ENCODE measurements at regions not wholly inside any gene's neighbourhood (a gene's known extent, or its start where the extent isn't known, plus 50 kb on each side); places are given as distances from the start of the nearest gene placed in this dataset.

- no peak for DNase-seq (ENCODE audit: low read depth in 6 of 9, low spot score in 9 of 9)
- no peak overlapping the region for H3K27ac ChIP-seq (ENCODE audit: low read depth in 1 of 2, low read length in 1 of 2)
- H3K36me3 ChIP-seq (ENCODE audit: control insufficient read depth in 2 of 2, insufficient read depth in 2 of 2, low read length in 1 of 2): no peaks in the 10 kb centered on the region
- no peaks in the 10 kb centered on the region for H3K4me1 ChIP-seq (ENCODE audit: control insufficient read depth in 2 of 2, insufficient read depth in 2 of 2, low read length in 2 of 2)
- H3K9me3 ChIP-seq (ENCODE audit: control insufficient read depth in 2 of 2, insufficient read depth in 1 of 2, low read length in 1 of 2): no peaks in the 10 kb centered on the region
- H3K27me3 ChIP-seq (ENCODE audit: control insufficient read depth in 2 of 2, insufficient read depth in 1 of 2, low read length in 1 of 2): no peaks in the 10 kb centered on the region
- WGBS: 84% methylated on average over 4 of the region's 4 CpGs
- H3K4me3 ChIP-seq (ENCODE audit: low read length in 2 of 2): no peak overlapping the region
Measured at GRCh38 chr10:108852211-108852610, 1071.1 kb downstream of the XPNPEP1 start.

GRCh38 chr10:108850138-108850854 is 1073.0 kb downstream of the XPNPEP1 start:
- 93% methylated on average over 1 of the region's 1 CpG for WGBS

DNA sequence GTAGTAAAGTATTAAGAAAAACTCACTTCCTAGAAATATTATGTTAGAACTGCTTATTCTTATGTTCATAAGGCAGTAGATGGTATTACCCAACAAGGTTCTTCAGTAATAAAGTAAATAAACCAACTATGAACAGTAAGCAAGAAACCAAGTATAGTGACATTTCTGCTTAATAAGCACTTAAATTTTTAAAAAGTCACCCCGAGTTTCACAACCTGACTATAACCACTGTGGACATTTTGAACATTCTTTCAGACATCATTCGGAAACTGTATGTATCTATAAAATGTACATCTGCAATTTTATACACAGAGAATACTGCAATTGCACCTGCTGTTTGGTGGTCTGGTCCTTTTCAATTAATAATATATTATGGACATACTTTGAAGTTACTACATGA is 1073.6 kb downstream of the XPNPEP1 start:
- H3K4me3 ChIP-seq (ENCODE audit: low read length in 2 of 2): no peak overlapping the region
- H3K27me3 ChIP-seq (ENCODE audit: control insufficient read depth in 2 of 2, insufficient read depth in 1 of 2, low read length in 1 of 2): no peaks in the 10 kb centered on the region
- H3K27ac ChIP-seq (ENCODE audit: low read depth in 1 of 2, low read length in 1 of 2): no peak overlapping the region
- 89% methylated on average over 2 of the region's 2 CpGs for WGBS
- no peaks in the 10 kb centered on the region for H3K36me3 ChIP-seq (ENCODE audit: control insufficient read depth in 2 of 2, insufficient read depth in 2 of 2, low read length in 1 of 2)
- H3K9me3 ChIP-seq (ENCODE audit: control insufficient read depth in 2 of 2, insufficient read depth in 1 of 2, low read length in 1 of 2): no peaks in the 10 kb centered on the region
- DNase-seq (ENCODE audit: low read depth in 6 of 9, low spot score in 9 of 9): no peak
- H3K4me1 ChIP-seq (ENCODE audit: control insufficient read depth in 2 of 2, insufficient read depth in 2 of 2, low read length in 2 of 2): no peaks in the 10 kb centered on the region

More at GRCh38 chr10:108850138-108850854, 1073.0 kb downstream of the XPNPEP1 start:
- Histone ChIP-seq H3K9me3 (ENCODE audit: control insufficient read depth in 2 of 2, insufficient read depth in 1 of 2, low read length in 1 of 2) (no peaks in the 10 kb centered on the region), H3K4me1 (ENCODE audit: control insufficient read depth in 2 of 2, insufficient read depth in 2 of 2, low read length in 2 of 2) (no peaks in the 10 kb centered on the region), H3K27ac (ENCODE audit: low read depth in 1 of 2, low read length in 1 of 2) (no peak overlapping the region), H3K4me3 (ENCODE audit: low read length in 2 of 2) (no peak overlapping the region), H3K27me3 (ENCODE audit: control insufficient read depth in 2 of 2, insufficient read depth in 1 of 2, low read length in 1 of 2) (no peaks in the 10 kb centered on the region), H3K36me3 (ENCODE audit: control insufficient read depth in 2 of 2, insufficient read depth in 2 of 2, low read length in 1 of 2) (no peaks in the 10 kb centered on the region)
- DNase-seq (ENCODE audit: low read depth in 6 of 9, low spot score in 9 of 9): no peak

- Histone ChIP-seq H3K27ac (ENCODE audit: low read depth in 1 of 2, low read length in 1 of 2) (no peak overlapping the region), H3K4me1 (ENCODE audit: control insufficient read depth in 2 of 2, insufficient read depth in 2 of 2, low read length in 2 of 2) (no peaks in the 10 kb centered on the region)
- DNase-seq (ENCODE audit: low read depth in 6 of 9, low spot score in 9 of 9): no peak
Measured at GRCh38 chr10:108849186-108849585, 1074.1 kb downstream of the XPNPEP1 start.

DNA sequence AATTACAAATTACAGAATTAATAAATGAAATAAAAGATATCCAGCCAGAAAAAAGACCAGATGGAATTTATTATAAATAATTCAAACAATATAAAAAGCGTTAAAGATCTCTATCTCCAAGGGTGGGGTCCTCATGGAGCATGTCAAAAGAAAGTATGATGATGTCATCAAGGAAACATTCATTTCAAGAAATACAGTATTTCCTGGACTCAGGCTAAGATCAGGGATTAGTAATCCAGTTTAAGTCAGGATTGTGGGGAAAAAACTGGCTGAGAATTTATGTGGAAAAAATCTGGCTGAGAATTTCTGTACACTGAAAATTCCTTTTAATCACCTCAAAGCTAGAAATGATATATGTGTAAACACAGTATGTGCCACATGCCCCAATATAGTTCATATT is 1075.3 kb downstream of the XPNPEP1 start:
- Histone ChIP-seq H3K9me3 (ENCODE audit: control insufficient read depth in 2 of 2, insufficient read depth in 1 of 2, low read length in 1 of 2) (no peaks in the 10 kb centered on the region), H3K36me3 (ENCODE audit: control insufficient read depth in 2 of 2, insufficient read depth in 2 of 2, low read length in 1 of 2) (no peaks in the 10 kb centered on the region), H3K4me1 (ENCODE audit: control insufficient read depth in 2 of 2, insufficient read depth in 2 of 2, low read length in 2 of 2) (no peaks in the 10 kb centered on the region), H3K27me3 (ENCODE audit: control insufficient read depth in 2 of 2, insufficient read depth in 1 of 2, low read length in 1 of 2) (no peaks in the 10 kb centered on the region), H3K27ac (ENCODE audit: low read depth in 1 of 2, low read length in 1 of 2) (no peak overlapping the region), H3K4me3 (ENCODE audit: low read length in 2 of 2) (no peak overlapping the region)
- WGBS: 94% methylated on average over 1 of the region's 1 CpG
- DNase-seq (ENCODE audit: low read depth in 6 of 9, low spot score in 9 of 9): no peak

More at GRCh38 chr10:108849186-108849585, 1074.1 kb downstream of the XPNPEP1 start:
- Histone ChIP-seq H3K27me3 (ENCODE audit: control insufficient read depth in 2 of 2, insufficient read depth in 1 of 2, low read length in 1 of 2) (no peaks in the 10 kb centered on the region), H3K9me3 (ENCODE audit: control insufficient read depth in 2 of 2, insufficient read depth in 1 of 2, low read length in 1 of 2) (no peaks in the 10 kb centered on the region), H3K36me3 (ENCODE audit: control insufficient read depth in 2 of 2, insufficient read depth in 2 of 2, low read length in 1 of 2) (no peaks in the 10 kb centered on the region), H3K4me3 (ENCODE audit: low read length in 2 of 2) (no peak overlapping the region)

DNA sequence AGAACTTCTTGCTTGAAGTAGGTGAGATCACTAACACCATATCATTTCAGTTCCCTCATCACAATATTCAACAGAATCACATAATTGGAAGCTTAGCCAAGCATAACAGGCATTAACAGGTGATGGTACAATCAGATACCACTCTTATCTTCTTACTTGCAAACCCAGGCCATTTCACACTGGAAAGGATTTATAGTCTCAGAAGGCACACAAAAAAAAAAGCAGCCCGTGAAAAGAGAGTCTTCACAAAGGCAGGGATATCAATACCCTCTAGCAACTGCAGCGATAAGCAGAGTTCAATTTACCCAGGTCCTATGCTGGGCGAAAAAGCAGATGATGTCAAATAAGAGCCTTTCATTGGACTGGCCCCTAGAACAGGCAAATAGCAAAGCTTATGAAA is 1082.4 kb downstream of the XPNPEP1 start:
- DNase-seq (ENCODE audit: low read depth in 6 of 9, low spot score in 9 of 9): no peak
- no peaks in the 10 kb centered on the region for H3K4me1 ChIP-seq (ENCODE audit: control insufficient read depth in 2 of 2, insufficient read depth in 2 of 2, low read length in 2 of 2)
- WGBS: 73% methylated on average over 3 of the region's 3 CpGs
- no peaks in the 10 kb centered on the region for H3K36me3 ChIP-seq (ENCODE audit: control insufficient read depth in 2 of 2, insufficient read depth in 2 of 2, low read length in 1 of 2)
- H3K27ac ChIP-seq (ENCODE audit: low read depth in 1 of 2, low read length in 1 of 2): no peak overlapping the region
- no peak overlapping the region for H3K4me3 ChIP-seq (ENCODE audit: low read length in 2 of 2)
- H3K27me3 ChIP-seq (ENCODE audit: control insufficient read depth in 2 of 2, insufficient read depth in 1 of 2, low read length in 1 of 2): no peaks in the 10 kb centered on the region
- H3K9me3 ChIP-seq (ENCODE audit: control insufficient read depth in 2 of 2, insufficient read depth in 1 of 2, low read length in 1 of 2): no peaks in the 10 kb centered on the region

GRCh38 chr10:108836362-108836761 is 1086.9 kb downstream of the XPNPEP1 start:
- Histone ChIP-seq H3K4me1 (ENCODE audit: control insufficient read depth in 2 of 2, insufficient read depth in 2 of 2, low read length in 2 of 2) (no peaks in the 10 kb centered on the region), H3K9me3 (ENCODE audit: control insufficient read depth in 2 of 2, insufficient read depth in 1 of 2, low read length in 1 of 2) (no peaks in the 10 kb centered on the region), H3K27me3 (ENCODE audit: control insufficient read depth in 2 of 2, insufficient read depth in 1 of 2, low read length in 1 of 2) (no peaks in the 10 kb centered on the region), H3K4me3 (ENCODE audit: low read length in 2 of 2) (no peak overlapping the region), H3K27ac (ENCODE audit: low read depth in 1 of 2, low read length in 1 of 2) (no peak overlapping the region), H3K36me3 (ENCODE audit: control insufficient read depth in 2 of 2, insufficient read depth in 2 of 2, low read length in 1 of 2) (no peaks in the 10 kb centered on the region)
- WGBS: 90% methylated on average over 5 of the region's 5 CpGs
- DNase-seq (ENCODE audit: low read depth in 6 of 9, low spot score in 9 of 9): no peak

- no peak for DNase-seq (ENCODE audit: low read depth in 6 of 9, low spot score in 9 of 9)
- Histone ChIP-seq H3K27me3 (ENCODE audit: control insufficient read depth in 2 of 2, insufficient read depth in 1 of 2, low read length in 1 of 2) (no peaks in the 10 kb centered on the region), H3K4me1 (ENCODE audit: control insufficient read depth in 2 of 2, insufficient read depth in 2 of 2, low read length in 2 of 2) (no peaks in the 10 kb centered on the region), H3K4me3 (ENCODE audit: low read length in 2 of 2) (no peak overlapping the region), H3K27ac (ENCODE audit: low read depth in 1 of 2, low read length in 1 of 2) (no peak overlapping the region), H3K36me3 (ENCODE audit: control insufficient read depth in 2 of 2, insufficient read depth in 2 of 2, low read length in 1 of 2) (no peaks in the 10 kb centered on the region), H3K9me3 (ENCODE audit: control insufficient read depth in 2 of 2, insufficient read depth in 1 of 2, low read length in 1 of 2) (no peaks in the 10 kb centered on the region)
Measured at GRCh38 chr10:108822026-108822425, 1101.3 kb downstream of the XPNPEP1 start.

DNA sequence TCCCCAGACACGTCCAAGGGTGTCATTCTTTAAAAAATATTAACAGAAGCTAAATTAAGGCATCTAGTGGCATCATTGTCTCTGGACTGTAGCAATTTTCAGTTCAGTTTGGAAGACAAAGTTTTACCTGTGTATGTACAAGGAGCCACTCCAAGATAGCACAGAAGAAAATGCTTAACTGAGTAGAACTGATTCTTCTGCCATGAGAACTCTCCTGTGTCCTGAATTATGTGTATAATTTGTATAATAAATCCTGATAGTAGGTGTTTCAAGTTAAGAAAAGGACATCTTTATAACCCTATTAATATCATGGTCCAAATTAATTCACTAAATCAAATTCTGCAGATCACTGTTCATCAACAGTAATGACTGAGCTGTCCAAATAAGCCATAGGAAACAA is 1104.0 kb downstream of the XPNPEP1 start:
- Histone ChIP-seq H3K9me3 (ENCODE audit: control insufficient read depth in 2 of 2, insufficient read depth in 1 of 2, low read length in 1 of 2) (no peaks in the 10 kb centered on the region), H3K27ac (ENCODE audit: low read depth in 1 of 2, low read length in 1 of 2) (no peak overlapping the region), H3K4me3 (ENCODE audit: low read length in 2 of 2) (no peak overlapping the region), H3K27me3 (ENCODE audit: control insufficient read depth in 2 of 2, insufficient read depth in 1 of 2, low read length in 1 of 2) (no peaks in the 10 kb centered on the region), H3K36me3 (ENCODE audit: control insufficient read depth in 2 of 2, insufficient read depth in 2 of 2, low read length in 1 of 2) (no peaks in the 10 kb centered on the region), H3K4me1 (ENCODE audit: control insufficient read depth in 2 of 2, insufficient read depth in 2 of 2, low read length in 2 of 2) (no peaks in the 10 kb centered on the region)
- 75% methylated on average over 1 of the region's 1 CpG for WGBS
- DNase-seq (ENCODE audit: low read depth in 6 of 9, low spot score in 9 of 9): no peak
